NK-92 (cell line): ENCODE measurements at regions not wholly inside any gene's neighbourhood (a gene's known extent, or its start where the extent isn't known, plus 50 kb on each side); places are given as distances from the start of the nearest gene placed in this dataset.
"Not testable (repeated sequence)": the region's sequence is repeated elsewhere in the genome, so short reads cannot be mapped to it uniquely, and the experiment has no call there.

ENCODE experiments used
- DNase-seq: peaks from one replicate; lab custom pipeline; 2025; ENCODE audit not compliant: unreplicated experiment; lab: John Stamatoyannopoulos, UW

DNA sequence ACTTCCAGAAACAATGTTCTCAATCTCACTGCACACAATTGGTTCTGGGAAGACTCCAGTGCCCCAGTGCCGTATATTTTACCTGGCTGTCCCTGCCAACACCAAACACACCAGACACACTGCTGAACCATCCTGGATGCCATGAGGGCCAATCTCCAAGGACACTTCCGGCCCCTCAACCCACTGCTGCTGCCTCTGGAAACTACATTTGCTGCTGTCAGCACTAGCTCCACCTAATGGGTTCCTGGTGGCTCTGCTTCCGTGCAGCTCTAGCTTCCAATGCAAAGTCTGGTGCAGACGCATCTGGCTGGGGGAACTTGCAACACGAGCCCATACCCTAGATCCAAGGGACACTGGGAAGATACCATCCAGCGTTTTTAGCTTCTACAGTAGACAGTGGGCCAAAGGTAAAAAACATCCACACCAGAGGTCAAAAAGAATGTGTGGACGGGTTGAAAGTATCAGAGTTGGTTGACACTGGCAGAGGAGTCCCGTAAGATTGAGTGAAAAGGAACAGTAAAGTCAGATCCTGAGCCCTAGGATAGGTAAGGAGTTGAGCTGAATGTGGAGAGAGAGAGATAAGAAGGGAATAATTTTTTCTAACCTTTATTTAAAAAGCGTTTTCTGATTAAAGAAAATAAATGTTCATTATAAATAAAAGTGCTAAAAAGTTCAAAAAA is 99.7 kb upstream of the KIF2A start:
- no peak for DNase-seq

DNA sequence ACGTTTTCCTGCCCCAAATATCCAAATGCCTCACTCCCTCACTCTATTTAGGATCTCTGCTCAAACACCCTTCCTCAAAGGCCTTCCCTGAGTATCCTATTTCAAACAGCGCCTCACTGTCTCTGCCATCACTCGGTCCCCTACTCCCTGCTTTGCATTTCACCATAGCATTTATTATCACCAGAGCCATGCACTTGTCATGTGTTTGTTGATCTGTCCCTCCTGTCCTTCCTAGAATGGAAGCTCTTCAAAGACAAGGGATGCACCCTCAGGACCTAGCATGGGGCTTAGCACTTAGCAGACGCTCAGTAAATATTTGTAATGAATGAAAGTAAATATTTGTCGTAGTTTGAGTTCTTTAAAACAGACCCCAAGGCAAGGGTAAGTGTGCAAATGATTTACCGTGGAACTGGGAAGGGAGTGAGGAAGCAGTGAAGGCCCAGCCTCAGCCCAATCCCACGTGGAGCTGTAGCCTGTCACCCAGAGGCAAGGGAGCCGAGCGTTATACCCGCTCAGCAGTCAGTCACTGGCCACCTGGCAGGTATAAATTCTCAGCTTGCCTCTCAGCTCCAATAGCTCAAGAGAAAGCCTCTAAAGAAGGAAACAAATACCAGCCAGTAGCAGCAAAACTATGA is 97.7 kb upstream of the KIF2A start:
- DNase-seq = no peak

GRCh38 chr5:62211405-62211804 is 94.6 kb upstream of the KIF2A start:
- no peak for DNase-seq

DNA sequence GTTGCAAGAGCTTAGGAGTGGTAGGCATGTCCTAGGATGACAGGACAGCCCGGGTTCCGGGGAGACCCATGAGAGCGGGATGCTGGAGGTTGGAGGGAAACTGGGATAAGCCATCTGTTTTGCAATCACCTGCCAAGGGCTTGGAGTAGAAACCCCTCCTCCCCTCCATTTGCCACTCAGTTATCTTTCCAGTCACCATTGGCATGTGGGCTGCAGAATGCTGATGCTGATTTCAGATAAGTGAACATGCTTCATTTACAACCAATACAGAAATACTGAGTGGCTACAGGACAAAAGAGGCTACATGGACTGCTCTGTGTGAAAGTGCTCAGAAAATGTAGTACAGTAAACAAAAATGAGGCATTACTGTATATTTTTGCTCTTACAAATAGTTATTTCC is 93.4 kb upstream of the KIF2A start:
- no peak for DNase-seq

GRCh38 chr5:62214701-62215100 is 91.3 kb upstream of the KIF2A start:
- no peak for DNase-seq

- DNase-seq = not testable (repeated sequence)
Observed at GRCh38 chr5:62216603-62217002, 89.4 kb upstream of the KIF2A start.

DNA sequence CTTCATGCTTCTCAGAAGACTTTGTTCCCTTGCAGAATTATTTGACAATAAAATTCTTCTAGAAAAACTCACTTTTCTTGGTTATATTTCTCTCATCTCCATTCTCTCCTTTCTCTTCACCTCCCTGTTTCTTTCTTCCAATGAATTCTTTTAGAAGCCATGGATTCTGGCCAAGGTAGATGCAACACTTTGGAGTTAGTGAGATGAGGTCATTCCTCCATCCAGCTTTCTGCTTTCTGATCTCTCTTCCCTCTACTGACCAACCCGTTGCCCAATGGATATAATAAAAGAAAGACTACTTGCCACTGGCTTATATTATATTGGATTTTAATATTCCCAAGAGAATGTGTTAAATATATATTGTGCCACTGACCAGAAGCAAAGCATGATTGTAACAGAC is 88.9 kb upstream of the KIF2A start:
- DNase-seq = not testable (repeated sequence)

GRCh38 chr5:62218860-62219259 is 87.1 kb upstream of the KIF2A start:
- not testable (repeated sequence) for DNase-seq

GRCh38 chr5:62221881-62222280 is 84.1 kb upstream of the KIF2A start:
- DNase-seq = not testable (repeated sequence)

GRCh38 chr5:62222305-62222704 is 83.7 kb upstream of the KIF2A start:
- not testable (repeated sequence) for DNase-seq

- DNase-seq = not testable (repeated sequence)
Observed at GRCh38 chr5:62223312-62223670, 82.7 kb upstream of the KIF2A start.

- DNase-seq = not testable (repeated sequence)
Observed at GRCh38 chr5:62224987-62225601, 80.9 kb upstream of the KIF2A start.

DNA sequence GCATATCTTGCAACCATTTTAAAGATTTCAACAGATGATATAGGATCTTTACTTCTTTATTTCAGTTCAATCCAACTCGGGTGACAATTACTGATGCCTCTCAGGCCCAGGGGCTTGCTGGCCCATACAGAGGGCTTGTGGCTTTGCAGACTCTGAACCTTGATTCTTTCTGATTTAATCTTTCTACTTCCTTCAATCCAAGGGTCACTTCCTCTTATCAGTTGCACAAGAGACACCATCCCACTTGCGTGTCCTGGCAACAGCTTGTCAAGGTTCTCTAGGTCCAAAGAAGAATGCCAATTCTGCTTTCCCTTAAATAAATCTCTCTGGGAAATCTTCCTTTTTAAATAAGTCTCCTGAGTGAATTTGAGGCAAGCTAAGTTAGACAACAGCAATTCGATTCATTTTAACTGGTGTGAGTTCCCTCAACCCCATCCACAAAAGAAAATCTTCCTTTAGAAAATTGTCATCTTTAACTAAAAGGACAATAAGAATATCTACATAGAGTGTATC is 75.1 kb upstream of the KIF2A start:
- not testable (repeated sequence) for DNase-seq

DNA sequence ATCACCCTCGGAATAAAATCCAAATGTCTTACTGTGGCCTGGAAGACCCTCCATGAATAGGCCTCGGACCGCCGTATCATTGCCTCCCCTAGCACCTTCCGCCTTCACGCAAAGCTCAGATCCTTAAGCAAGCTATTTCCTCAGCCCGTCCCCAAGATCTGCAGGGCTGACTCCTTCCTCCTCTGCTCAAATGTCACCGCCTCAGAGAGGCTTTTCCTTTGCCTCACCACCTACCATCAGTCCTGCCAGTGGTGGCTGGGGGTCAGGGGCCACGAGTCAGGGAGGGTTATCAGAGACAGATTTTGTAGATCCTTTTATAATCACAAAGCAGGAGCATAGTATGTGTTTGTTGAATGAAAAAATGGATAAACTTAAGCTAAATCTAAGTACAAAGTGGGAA is 74.4 kb upstream of the KIF2A start:
- no peak for DNase-seq

GRCh38 chr5:62232218-62232617 is 73.8 kb upstream of the KIF2A start:
- not testable (repeated sequence) for DNase-seq

DNA sequence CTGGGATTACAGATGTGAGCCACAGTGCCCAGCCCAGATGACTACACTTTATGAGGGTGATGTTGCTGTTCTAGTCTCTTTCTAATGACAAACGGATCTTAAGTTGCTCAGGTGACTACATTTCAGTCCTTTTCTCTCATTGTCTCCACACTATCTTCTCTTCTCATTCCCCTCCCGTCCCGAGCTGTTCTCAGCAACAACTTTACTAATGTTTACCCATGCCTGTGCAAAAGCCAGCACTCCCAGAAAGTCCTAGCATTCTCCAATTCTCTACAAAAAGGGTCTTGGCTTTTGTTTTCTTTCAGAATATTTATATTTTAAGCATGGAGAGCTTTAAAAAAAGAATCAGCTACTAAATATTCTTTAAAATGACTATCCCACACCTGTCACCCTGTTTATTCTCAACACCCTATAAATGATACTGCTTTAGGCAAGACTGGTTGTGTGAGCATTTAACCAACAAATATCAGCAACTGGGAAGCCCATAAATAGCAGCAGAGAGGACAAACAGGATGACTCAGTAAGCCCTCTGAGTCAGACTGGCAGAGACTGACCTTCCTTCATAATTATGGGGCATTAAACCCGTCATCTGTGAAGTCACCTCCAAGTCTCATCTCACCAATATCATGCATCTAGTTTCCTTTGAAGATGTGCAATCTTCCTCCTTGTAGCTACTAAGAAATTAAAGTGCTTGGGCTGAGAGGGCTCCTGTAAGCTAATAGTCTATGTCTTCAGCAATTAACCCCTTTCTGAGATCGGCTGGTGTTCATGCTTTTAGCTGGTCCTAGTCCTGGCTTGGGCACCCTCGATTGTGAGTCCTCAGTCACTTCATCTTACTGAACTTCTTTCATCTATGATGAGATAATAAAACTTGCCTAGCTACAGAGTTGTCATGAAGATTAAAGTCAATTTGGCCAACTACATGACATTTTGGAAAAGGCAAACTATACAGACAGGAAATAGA is 72.6 kb upstream of the KIF2A start:
- DNase-seq = not testable (repeated sequence)

DNA sequence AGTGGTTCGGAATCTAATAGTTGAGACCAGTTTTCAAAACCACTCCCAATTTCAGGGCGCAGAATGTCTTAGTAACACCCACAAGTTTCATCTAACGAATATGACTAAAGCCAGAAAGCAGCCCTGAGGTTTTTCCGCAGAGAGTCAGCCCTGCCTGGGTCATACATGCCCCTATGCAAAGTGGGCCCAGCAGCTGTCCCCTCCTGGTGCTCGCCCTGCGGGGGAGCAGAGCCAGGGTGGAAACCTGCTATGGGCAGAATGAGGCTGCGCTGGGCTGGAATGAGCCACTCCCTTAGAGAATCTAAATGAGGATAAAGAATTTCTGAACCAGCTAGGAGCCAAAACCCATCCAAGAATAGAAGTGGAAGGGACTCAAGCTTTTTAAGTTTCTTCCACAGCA is 69.4 kb upstream of the KIF2A start:
- DNase-seq = not testable (repeated sequence)

GRCh38 chr5:62237944-62238343 is 68.1 kb upstream of the KIF2A start:
- DNase-seq = not testable (repeated sequence)

GRCh38 chr5:62238584-62238983 is 67.4 kb upstream of the KIF2A start:
- DNase-seq = not testable (repeated sequence)

- not testable (repeated sequence) for DNase-seq
Observed at GRCh38 chr5:62240494-62240893, 65.5 kb upstream of the KIF2A start.

- not testable (repeated sequence) for DNase-seq
Observed at GRCh38 chr5:62242000-62242399, 64.0 kb upstream of the KIF2A start.
